ENCODE measurements at regions not wholly inside any gene's neighbourhood (a gene's known extent, or its start where the extent isn't known, plus 50 kb on each side); places are given as distances from the start of the nearest gene placed in this dataset.

DNA sequence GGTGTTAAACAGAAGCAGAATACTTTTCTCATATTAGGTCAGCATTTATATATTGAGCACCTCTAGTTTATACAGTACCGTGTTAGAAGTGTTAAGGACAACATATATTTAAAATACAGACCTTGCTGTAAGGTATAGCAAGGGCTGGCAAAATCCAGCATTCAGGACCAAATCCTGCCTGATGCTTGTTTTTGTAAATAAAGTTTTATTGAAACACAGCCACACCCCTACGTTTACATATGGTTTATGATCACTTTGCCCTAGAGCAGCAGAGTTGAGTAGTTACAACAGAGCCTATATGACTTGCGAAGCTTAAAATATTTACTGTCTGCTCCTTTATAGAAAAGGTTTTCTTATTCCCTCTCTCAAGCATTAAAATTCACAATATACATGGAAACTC, 877.3 kb downstream of the MCTP2 start:
- Mint-ChIP-seq H3K4me3 (no peak overlapping the region), H3K27me3 (peaks cover 0 to 3% (median under 1%) of the 10 kb centered on the region in 5 donors), H3K27ac (no peak overlapping the region), H3K9me3 (peaks cover 0 to 6% (median 0%) of the 10 kb centered on the region in 9 donors), H3K36me3 (no peaks in the 10 kb centered on the region), H3K4me1 (no peaks in the 10 kb centered on the region)
- no peak for ATAC-seq
- POLR2A ChIA-PET: no interaction called here
- no peak for DNase-seq

DNA sequence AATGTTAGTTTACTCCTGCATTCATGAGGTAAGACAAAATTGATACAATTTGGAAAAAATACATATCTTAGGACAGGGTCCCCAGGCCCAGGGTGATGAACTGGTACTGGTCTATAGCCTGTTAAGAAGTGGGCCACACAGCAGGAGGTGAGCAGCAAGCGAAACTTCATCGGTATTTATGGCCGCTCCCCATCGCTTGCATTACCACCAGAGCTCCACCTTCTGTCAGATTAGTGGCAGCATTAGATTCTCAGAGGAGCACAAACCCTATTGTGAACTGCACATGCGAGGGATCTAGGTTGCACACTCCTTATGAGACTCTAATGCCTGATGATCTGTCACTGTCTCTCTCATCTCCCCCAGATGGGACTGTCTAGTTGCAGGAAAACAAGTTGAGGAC, 880.6 kb downstream of the MCTP2 start:
- ATAC-seq: no peak
- peaks cover 0 to 8% (median 1%) of the 10 kb centered on the region in 5 donors for H3K27me3 Mint-ChIP-seq
- H3K27ac Mint-ChIP-seq: no peak overlapping the region
- POLR2A ChIA-PET: no interaction called here
- H3K9me3 Mint-ChIP-seq: peaks cover 0 to 6% (median 0%) of the 10 kb centered on the region in 9 donors
- DNase-seq: no peak
- no peaks in the 10 kb centered on the region for H3K36me3 Mint-ChIP-seq
- H3K4me1 Mint-ChIP-seq: no peaks in the 10 kb centered on the region
- no peak overlapping the region for H3K4me3 Mint-ChIP-seq

GRCh38 chr15:95113041-95113440, 881.7 kb downstream of the MCTP2 start:
- Mint-ChIP-seq H3K27ac (no peak overlapping the region), H3K4me1 (no peaks in the 10 kb centered on the region), H3K9me3 (peaks cover 0 to 6% (median 0%) of the 10 kb centered on the region in 9 donors), H3K36me3 (no peaks in the 10 kb centered on the region), H3K27me3 (peaks cover 0 to 8% (median 1%) of the 10 kb centered on the region in 5 donors), H3K4me3 (no peak overlapping the region)
- ATAC-seq (no peak), DNase-seq (no peak)
- POLR2A ChIA-PET: no interaction called here

- no peak overlapping the region for H3K27ac Mint-ChIP-seq
- no peaks in the 10 kb centered on the region for H3K4me1 Mint-ChIP-seq
- peaks cover 0 to 18% (median 0%) of the 10 kb centered on the region in 5 donors for H3K27me3 Mint-ChIP-seq
- H3K9me3 Mint-ChIP-seq: peaks cover 0 to 2% (median 0%) of the 10 kb centered on the region in 9 donors
- POLR2A ChIA-PET: no interaction called here
- no peak overlapping the region for H3K4me3 Mint-ChIP-seq
- H3K36me3 Mint-ChIP-seq: no peaks in the 10 kb centered on the region
- DNase-seq (no peak), ATAC-seq (no peak)
Observed at GRCh38 chr15:95119041-95119610, 887.8 kb downstream of the MCTP2 start.

DNA sequence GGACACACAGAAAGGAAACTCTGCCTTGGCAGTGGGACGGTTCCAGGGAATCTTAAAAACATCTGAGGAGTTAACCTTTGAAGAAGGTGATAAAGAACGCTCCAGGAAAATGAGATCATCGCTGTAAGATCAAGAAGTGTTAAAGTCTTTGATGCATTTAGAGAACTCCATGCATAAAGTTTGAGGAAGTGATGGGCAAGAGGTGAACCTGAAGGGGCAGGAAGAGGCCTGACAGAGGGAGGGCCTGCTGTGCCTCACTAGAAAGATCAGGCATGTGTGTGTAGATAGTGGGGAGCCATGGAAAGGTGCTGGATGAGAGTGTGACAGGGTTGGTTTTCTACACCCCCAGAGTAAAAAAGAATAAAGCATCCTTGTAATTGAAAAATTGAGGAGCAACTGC, 889.2 kb downstream of the MCTP2 start:
- POLR2A ChIA-PET: no interaction called here
- Mint-ChIP-seq H3K36me3 (no peaks in the 10 kb centered on the region), H3K9me3 (peaks cover 0 to 2% (median 0%) of the 10 kb centered on the region in 9 donors), H3K4me3 (no peak overlapping the region), H3K4me1 (no peaks in the 10 kb centered on the region), H3K27me3 (peaks cover 0 to 14% (median 0%) of the 10 kb centered on the region in 5 donors), H3K27ac (no peak overlapping the region)
- ATAC-seq (no peak), DNase-seq (no peak)

DNA sequence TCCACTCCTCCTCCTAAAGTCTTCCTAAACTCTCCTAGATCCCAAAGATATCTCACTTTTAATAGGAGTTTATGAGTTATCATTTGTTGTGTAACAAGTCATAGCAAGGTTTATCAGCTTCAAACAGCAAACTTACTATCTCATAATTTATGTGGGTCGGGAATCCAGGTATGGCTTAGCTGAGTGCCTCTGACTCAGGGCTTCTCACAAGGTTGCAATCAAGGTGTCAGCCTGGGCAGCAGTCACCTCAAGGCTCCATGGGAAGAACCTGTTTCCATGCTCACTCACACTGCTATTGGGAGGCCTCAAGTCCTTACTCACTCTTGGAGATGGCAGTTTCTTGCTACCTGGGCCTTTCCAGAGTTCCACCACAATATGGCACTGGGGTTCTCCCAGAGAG, 889.8 kb downstream of the MCTP2 start:
- H3K4me1 Mint-ChIP-seq: no peaks in the 10 kb centered on the region
- POLR2A ChIA-PET: no interaction called here
- H3K27ac Mint-ChIP-seq: no peak overlapping the region
- no peaks in the 10 kb centered on the region for H3K36me3 Mint-ChIP-seq
- H3K9me3 Mint-ChIP-seq: peaks cover 0 to 2% (median 0%) of the 10 kb centered on the region in 9 donors
- H3K27me3 Mint-ChIP-seq: peaks cover 0 to 14% (median 0%) of the 10 kb centered on the region in 5 donors
- ATAC-seq: no peak
- no peak for DNase-seq
- no peak overlapping the region for H3K4me3 Mint-ChIP-seq

GRCh38 chr15:95125803-95126202, 894.4 kb downstream of the MCTP2 start:
- no peak overlapping the region for H3K27ac Mint-ChIP-seq
- POLR2A ChIA-PET: no interaction called here
- H3K9me3 Mint-ChIP-seq: peaks cover 0 to 5% (median 0%) of the 10 kb centered on the region in 9 donors

GRCh38 chr15:95127356-95127755, 896.0 kb downstream of the MCTP2 start:
- ATAC-seq (no peak), DNase-seq (no peak)
- Mint-ChIP-seq H3K9me3 (peaks cover 0 to 8% (median 0%) of the 10 kb centered on the region in 9 donors), H3K27ac (no peak overlapping the region), H3K4me3 (no peak overlapping the region), H3K27me3 (peaks cover 2 to 28% (median 4%) of the 10 kb centered on the region in 5 donors), H3K36me3 (no peaks in the 10 kb centered on the region), H3K4me1 (no peaks in the 10 kb centered on the region)
- POLR2A ChIA-PET: no interaction called here

More at GRCh38 chr15:95125803-95126202, 894.4 kb downstream of the MCTP2 start:
- Mint-ChIP-seq H3K27me3 (peaks cover 0 to 19% (median 4%) of the 10 kb centered on the region in 5 donors), H3K4me1 (no peaks in the 10 kb centered on the region), H3K4me3 (no peak overlapping the region), H3K36me3 (no peaks in the 10 kb centered on the region)
- no peak for ATAC-seq
- DNase-seq: no peak

DNA sequence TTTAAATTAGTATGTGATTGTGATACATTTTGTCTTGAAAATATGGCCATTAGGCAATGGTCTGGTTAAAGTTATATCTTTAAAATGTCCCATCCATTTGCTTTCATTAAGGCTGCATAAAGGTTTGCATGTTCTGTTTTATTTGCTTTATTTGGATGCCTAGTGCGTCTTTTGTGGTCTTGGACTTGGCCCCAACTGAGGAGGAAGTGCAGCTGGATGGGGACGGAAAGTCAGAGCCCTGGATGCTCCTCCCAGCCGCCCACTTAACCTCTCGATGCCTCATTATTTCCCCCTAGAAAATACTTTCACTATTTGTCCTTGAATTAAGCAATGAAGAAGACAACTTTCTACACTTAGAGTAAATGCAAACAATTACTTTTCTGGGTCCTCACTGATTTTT, 898.2 kb downstream of the MCTP2 start:
- POLR2A ChIA-PET: no interaction called here
- peaks cover 0 to 8% (median 0%) of the 10 kb centered on the region in 9 donors for H3K9me3 Mint-ChIP-seq
- no peak overlapping the region for H3K27ac Mint-ChIP-seq
- H3K27me3 Mint-ChIP-seq: peaks cover 2 to 19% (median 6%) of the 10 kb centered on the region in 5 donors
- DNase-seq: no peak
- no peak overlapping the region for H3K4me3 Mint-ChIP-seq
- no peak for ATAC-seq
- H3K36me3 Mint-ChIP-seq: no peaks in the 10 kb centered on the region
- H3K4me1 Mint-ChIP-seq: no peaks in the 10 kb centered on the region

- H3K36me3 Mint-ChIP-seq: no peaks in the 10 kb centered on the region
- peaks cover 2 to 21% (median 6%) of the 10 kb centered on the region in 5 donors for H3K27me3 Mint-ChIP-seq
- DNase-seq (no peak), ATAC-seq (no peak)
- H3K27ac Mint-ChIP-seq: no peak overlapping the region
- no peaks in the 10 kb centered on the region for H3K4me1 Mint-ChIP-seq
- H3K9me3 Mint-ChIP-seq: peaks cover 0 to 8% (median 0%) of the 10 kb centered on the region in 9 donors
- POLR2A ChIA-PET: no interaction called here
- no peak overlapping the region for H3K4me3 Mint-ChIP-seq
Observed at GRCh38 chr15:95131131-95131556, 899.8 kb downstream of the MCTP2 start.

- Mint-ChIP-seq H3K27ac (no peak overlapping the region), H3K4me1 (no peaks in the 10 kb centered on the region), H3K4me3 (no peak overlapping the region), H3K36me3 (no peaks in the 10 kb centered on the region), H3K27me3 (peaks cover 2 to 28% (median 6%) of the 10 kb centered on the region in 5 donors), H3K9me3 (peaks cover 0 to 14% (median 1%) of the 10 kb centered on the region in 9 donors)
- no peak for DNase-seq
- POLR2A ChIA-PET: no interaction called here
- ATAC-seq: no peak
Observed at GRCh38 chr15:95132774-95133173, 901.4 kb downstream of the MCTP2 start.

GRCh38 chr15:95134431-95135110, 903.2 kb downstream of the MCTP2 start:
- no peak for ATAC-seq
- Mint-ChIP-seq H3K9me3 (peaks cover 0 to 14% (median 1%) of the 10 kb centered on the region in 9 donors), H3K27ac (no peak overlapping the region), H3K4me3 (no peak overlapping the region), H3K36me3 (no peaks in the 10 kb centered on the region), H3K27me3 (peaks cover 2 to 28% (median 5%) of the 10 kb centered on the region in 5 donors), H3K4me1 (no peaks in the 10 kb centered on the region)
- POLR2A ChIA-PET: no interaction called here
- no peak for DNase-seq

- Mint-ChIP-seq H3K9me3 (peaks cover 0 to 9% (median 0%) of the 10 kb centered on the region in 9 donors), H3K4me1 (no peaks in the 10 kb centered on the region), H3K4me3 (no peak overlapping the region), H3K36me3 (no peaks in the 10 kb centered on the region), H3K27ac (no peak overlapping the region), H3K27me3 (peaks cover 0 to 10% (median 2%) of the 10 kb centered on the region in 5 donors)
- POLR2A ChIA-PET: no interaction called here
- ATAC-seq (no peak), DNase-seq (no peak)
Observed at GRCh38 chr15:95138604-95139270, 907.4 kb downstream of the MCTP2 start.
